Endothelial cell of umbilical vein (primary cell): ENCODE measurements at regions not wholly inside any gene's neighbourhood (a gene's known extent, or its start where the extent isn't known, plus 50 kb on each side); places are given as distances from the start of the nearest gene placed in this dataset.

ENCODE experiments used
- CTCF ChIP-seq, 2 donors: IDR thresholded peaks; 1 replicate in 1 of 2; 2 replicates in 1 of 2; pipeline ENCODE4 v1.5.1; 2011; ENCODE audit warnings: low read length in 2 of 2, mild to moderate bottlenecking in 2 of 2, moderate library complexity in 2 of 2, control low read depth in 1 of 2, inconsistent platforms in 1 of 2, low read depth in 1 of 2; ENCODE audit not compliant: insufficient read depth in 1 of 2; ENCODE audit errors: extremely low read depth in 1 of 2
- EZH2 ChIP-seq: IDR thresholded peaks from 2 replicates; pipeline ENCODE4 v1.6.1; 2012; ENCODE audit warnings: borderline replicate concordance, low read depth, mild to moderate bottlenecking, moderate library complexity, low read length, inconsistent platforms; ENCODE audit not compliant: severe bottlenecking
- FOS ChIP-seq: IDR thresholded peaks from 2 replicates; pipeline ENCODE4 v1.6.1; 2011; ENCODE audit warnings: mild to moderate bottlenecking, low read length, moderate library complexity, borderline replicate concordance; ENCODE audit not compliant: insufficient read depth
- JUN ChIP-seq: IDR thresholded peaks from 2 replicates; pipeline ENCODE4 v1.6.1; 2011; ENCODE audit warnings: borderline replicate concordance, low read depth; ENCODE audit not compliant: insufficient read length, insufficient read depth
- MAX ChIP-seq: IDR thresholded peaks from 2 replicates; pipeline ENCODE4 v1.6.1; 2011; ENCODE audit not compliant: insufficient read depth, insufficient read length
- MYC ChIP-seq: IDR thresholded peaks from one replicate; pipeline ENCODE4 v1.6.1; 2011; ENCODE audit warnings: mild to moderate bottlenecking, low read depth, low read length
- POLR2A ChIP-seq: IDR thresholded peaks from 2 replicates; pipeline ENCODE4 v1.6.1; 2012; ENCODE audit warnings: low read depth, mild to moderate bottlenecking, control low read depth, low read length
- POLR2AphosphoS5 ChIP-seq: IDR thresholded peaks from 2 replicates; pipeline ENCODE4 v1.6.1; 2012; ENCODE audit warnings: low read depth, mild to moderate bottlenecking, control low read depth, low read length, moderate library complexity; ENCODE audit not compliant: insufficient read depth

GRCh38 chr6:81228912-81229555 lies 523.4 kb downstream of the TENT5A start:
- no peak for TF ChIP-seq CTCF (IDR thresholded peaks at IDR 0.05; ENCODE audit: extremely low read depth in 1 of 2, insufficient read depth in 1 of 2, low read depth in 1 of 2, low read length in 2 of 2)
- no peak for TF ChIP-seq MAX
- TF ChIP-seq POLR2A = no peak
- no peak for TF ChIP-seq FOS
- TF ChIP-seq JUN = no peak
- TF ChIP-seq POLR2AphosphoS5 = no peak
- no peak for TF ChIP-seq EZH2
- no peak for TF ChIP-seq MYC
